GOT3 (cell line): ENCODE measurements at regions not wholly inside any gene's neighbourhood (a gene's known extent, or its start where the extent isn't known, plus 50 kb on each side); places are given as distances from the start of the nearest gene placed in this dataset.
"Not testable (repeated sequence)": the region's sequence is repeated elsewhere in the genome, so short reads cannot be mapped to it uniquely, and the experiment has no call there.

Experiments
- DNase-seq: peaks from one replicate; lab custom pipeline; 2025; ENCODE audit warnings: mixed read lengths; lab: John Stamatoyannopoulos, UW

DNA sequence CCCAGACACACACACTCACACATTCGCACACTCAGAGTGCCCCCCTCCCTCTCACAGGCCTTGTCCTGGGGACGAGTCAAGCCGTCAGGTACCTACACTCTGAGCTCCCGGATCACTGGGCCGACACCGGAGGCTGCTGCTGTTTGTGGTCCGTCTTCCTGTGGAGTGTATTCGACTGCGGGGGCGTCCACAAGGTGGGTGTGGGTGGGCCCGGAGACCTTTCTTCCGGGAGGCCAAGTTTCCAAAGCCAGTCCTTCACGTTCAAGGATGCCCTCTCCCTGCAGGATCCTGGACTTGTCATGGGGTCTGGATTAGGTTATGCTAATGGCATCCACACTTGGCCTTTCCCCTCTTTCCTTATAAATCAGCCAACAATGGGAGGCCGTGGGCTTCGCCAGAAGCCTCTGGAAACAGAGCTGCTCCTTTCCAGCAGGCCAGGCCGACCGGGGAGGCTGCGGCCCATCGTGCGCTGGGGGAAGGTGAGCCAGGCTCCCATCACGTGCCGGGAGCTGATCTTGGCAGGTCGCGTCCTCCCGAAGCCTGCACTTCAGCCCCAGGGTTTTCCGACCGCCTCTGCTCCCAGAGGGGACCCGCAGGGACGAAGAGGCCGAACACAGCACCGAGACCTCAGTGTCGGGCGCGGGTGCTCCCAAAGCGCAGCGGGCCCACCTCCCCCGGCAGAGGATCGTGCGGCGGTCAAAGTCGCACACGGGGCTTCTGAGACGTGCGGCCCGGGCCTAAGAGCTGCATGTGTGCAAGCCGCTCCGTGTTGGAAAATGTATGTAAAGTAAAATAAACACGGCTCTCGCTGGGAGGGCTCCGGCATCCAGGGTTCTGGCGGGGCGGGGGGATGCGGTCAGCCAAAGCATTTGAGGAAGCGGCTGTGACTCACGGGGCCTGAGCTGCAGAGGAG is 196.5 kb upstream of the ZNF469 start:
- DNase-seq, result peak; percentile 19

DNA sequence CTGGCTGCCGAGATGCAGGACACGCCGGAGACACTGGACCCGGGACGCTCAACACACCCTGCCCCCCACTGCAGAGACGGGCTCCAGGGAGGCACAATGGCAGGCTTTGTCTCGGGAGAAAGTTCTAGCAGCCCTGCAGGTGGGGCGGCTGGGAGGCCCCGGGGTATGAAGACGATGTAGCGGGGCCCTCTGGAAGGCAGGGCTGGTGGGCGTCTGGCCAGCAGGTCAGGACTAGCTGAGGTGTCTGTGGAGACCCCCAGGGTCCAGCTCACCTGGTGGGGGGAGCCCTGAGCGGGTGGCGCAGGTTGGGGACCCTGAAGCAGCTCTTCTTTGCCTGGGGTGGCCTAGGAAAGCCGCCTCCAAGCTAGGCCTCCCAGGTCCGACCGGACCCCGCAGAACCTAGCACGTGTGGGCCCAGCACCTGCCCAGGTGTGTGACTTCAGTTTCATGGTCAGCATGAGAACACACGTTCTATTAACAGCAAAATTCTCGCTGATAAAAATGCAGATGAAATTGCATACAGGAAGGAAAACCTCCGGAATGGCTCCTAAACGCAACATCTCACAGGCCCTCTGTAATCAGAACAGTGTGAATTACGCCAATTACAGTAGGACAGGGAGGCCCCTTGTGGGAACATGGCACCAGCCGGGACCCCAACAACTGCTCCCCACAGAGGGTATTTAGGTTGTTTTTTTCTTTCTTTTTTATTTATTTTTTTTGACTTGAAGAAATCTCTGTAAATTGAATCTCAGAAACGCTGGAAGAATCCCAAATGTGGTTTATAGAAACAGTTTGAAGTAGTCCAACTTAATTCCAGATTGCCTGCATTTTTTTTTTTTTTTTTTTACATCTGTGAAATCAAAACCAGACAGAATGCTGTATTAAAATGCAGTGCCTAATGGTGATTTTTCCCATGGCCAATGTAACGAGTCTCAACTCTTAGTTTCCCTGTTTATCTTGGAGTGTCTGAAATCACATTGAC is 195.6 kb upstream of the ZNF469 start:
- not testable (repeated sequence) for DNase-seq

DNA sequence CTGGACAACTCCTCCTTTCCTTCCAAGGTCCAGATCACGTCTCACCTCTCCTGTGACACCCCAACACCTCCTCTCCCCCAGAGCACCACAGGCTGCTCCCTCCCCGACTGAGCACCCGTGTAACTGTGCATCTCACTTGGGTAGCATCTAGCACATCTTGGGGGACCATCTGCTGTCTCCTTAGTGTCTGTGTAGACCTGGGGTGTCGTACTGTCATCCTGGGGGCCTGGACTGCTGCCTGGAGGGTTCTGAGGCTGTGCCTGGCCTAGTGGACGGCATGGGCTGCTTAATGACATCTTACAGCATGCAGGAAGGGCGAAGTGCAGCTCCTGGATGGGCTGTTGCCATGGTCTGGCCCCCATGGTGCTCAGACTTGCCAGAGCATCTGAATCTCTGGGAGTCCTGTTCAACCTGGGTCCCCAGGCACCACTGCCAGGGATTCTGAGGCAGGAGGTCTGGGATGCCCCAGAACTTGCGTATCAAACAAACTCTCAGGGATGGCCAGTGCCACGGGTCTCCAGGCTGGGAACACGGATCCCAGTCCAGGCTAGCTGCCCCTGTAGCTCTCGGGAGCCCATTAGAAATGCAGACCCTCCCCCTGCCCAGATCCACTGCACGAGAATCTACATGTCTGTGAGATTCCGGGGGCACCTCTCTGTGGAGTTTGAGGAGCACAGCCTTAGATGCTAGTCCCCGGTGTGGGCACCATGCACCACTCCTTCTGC is 194.4 kb upstream of the ZNF469 start:
- not testable (repeated sequence) for DNase-seq

DNA sequence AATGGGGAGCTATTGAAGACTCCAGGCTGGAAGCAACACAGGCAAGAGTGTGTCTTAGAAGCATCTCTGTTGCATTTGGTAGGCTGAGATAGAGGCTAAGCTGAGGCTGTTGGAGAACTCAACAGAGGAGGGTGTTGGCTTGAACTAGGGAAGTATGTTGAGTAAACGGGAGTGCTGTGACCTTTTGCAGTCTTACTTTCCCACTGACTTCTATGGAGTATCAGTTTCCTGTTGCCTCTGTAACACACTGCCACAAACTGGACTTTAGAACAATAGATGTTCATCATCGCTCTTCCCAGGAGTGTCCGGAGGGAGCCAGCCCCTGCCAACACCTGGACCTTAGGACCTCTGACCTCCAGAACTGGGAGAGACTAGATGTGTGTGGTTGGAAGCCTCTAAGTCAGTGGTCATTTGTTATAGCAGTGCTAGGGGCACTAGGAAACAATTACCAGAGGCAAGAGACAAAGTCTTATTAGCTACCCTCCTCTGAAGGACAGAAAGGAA is 192.1 kb upstream of the ZNF469 start:
- not testable (repeated sequence) for DNase-seq

DNA sequence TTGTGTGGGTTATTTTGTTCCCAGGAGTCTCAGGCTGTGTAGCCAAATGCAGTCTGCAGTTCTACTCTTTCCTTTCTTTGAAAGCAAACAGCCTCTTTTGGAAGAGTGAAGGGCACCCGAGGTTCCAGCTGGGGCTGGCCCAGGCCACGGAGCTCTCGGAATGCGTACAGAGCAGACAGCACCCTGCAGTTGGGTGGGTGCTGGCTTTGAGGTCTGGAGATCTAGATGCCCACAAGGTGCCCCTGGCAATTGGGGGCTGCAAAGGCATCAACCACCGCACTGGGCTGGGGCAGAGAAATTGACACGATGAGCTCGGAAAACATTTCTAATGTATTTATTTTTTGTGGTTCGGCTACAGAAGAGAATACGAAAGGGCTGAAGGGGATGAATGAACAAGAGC is 191.6 kb upstream of the ZNF469 start:
- DNase-seq, result not testable (repeated sequence)

DNA sequence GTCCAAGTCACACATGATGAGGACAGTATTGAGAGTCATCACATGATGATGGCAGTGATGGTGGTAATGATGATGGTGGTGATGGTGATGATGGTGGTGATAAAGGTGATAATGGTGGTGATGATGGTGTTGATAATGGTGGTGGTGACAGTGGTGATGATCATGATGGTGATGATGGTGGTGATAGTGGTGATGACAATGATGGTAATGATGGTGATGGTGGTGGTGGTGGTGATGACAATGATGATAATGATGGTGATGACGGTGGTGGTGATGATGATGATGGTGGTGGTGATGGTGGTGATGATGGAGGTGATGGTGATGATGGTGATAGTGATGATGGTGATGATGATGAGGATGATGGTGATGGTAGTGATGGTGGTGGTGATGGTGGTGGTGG is 190.2 kb upstream of the ZNF469 start:
- no peak for DNase-seq

DNA sequence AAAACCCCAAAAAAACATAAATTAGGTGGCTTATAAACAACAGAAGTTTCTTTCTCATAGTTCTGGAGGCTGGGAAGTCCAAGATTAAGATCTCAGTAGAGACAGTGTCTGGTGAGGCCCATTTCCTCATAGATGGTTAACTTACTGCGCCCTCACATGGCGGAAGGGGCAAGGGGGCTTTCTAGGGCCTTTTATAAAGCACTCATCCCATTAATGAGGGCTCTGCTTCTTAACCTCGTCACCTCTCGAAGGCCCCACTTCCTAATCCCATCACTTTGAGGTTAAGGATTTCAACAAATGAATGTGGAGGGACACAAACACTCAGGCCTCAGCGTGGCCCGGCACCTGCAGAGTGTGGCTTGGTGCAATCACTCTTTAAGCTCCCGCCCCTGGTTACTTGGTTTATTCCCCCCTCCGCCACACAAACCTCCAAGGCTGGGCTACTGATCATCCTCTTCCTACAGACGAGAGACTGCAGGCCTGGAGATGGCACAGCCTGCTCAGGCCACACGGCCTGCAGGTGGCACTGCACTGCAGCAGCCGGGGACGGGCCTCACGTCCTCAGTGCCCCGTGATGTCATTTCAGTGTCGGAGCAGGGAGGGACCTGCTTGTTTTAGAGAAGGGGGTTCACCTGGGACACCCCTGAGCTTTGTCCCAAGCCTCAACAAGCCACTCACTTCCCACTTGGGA is 188.9 kb upstream of the ZNF469 start:
- not testable (repeated sequence) for DNase-seq

DNA sequence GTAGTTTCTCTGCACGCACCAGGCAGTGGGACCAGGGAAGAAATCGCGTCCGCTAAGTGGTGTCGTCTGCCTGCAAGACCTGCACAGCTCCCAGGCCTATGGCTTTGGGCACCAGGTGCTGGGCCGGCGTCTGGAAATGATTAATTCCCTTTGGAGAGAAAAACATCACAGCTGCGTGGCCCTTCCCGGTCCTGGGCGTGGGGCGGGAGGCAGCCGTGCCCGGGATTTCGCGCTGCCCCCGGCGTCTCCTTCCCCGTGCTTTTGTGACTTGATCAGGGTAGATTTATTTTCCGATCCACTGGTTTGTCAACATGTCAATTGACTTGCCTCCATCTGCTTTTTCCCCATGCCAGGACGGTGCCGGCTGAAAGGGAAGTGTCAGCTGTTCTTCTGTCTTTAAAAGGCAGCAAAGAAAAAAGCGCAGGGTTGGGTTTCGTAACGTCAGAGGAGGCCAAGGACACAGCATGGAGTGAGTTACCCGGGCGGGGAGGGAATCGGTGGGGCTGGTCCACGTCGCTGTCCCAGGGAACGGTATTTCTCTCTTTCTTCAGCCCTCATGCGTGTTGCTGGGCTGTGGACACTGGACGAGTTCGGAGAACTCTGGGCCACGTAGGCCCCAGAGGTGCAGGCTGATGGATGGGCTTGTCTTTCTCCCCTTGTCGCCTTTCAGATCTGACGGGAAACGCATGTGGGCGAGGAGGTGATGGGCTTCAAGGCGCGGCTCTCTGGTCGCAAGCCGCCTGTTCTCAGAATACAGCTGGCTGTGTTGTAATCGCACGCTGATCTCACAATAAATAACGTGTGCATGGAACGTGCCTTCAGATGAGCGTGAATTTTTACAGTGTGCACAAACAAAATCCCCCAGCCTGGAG is 188.1 kb upstream of the ZNF469 start:
- DNase-seq, result no peak

DNA sequence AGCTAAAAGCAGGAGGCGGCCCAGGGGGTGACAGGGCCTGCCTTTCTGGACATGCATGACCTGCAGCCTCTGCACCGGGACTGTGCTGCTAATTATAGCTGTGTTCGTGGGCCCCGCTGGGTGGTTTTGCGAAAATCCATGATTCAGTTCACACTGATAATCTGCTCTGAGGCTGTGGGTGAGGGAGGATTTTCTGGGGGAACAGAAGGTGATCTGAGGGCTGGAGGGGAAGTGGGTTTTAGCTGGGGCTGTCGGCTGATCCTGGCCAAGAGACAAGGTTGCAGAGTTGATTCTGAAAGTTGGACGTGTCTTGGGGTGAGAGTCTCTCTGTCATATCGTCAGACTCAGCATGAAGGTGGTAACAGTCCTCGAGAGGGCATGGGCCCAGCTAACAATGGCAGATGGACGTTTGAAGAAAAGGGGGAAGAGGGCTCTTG is 187.5 kb upstream of the ZNF469 start:
- DNase-seq, result no peak

DNA sequence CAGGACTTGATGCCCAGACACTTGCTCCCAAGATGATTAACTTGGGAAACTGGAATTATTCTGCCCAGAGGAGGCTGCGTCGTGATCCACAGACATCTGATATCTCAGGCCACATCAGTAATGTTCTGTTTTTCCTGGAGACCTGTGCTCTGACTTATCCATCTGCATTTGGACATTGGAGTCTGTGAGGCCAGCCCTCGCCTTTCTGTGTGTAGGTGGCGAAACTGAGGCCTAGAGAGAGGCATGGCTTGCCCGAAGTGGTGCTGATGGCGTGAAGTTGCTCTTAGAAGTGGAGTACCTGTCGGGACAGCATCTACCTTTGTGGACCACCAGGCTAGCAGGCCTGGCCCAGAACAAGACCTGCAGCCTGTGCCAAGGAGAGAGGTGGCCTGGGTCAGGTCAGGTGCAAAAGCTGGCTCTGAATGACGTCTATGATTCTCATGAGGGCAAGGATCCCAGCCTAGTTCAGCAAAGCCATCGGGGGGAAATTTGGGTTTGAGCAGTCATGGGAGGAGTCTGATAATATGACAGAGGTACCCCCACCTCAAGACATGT is 186.8 kb upstream of the ZNF469 start:
- no peak for DNase-seq

DNA sequence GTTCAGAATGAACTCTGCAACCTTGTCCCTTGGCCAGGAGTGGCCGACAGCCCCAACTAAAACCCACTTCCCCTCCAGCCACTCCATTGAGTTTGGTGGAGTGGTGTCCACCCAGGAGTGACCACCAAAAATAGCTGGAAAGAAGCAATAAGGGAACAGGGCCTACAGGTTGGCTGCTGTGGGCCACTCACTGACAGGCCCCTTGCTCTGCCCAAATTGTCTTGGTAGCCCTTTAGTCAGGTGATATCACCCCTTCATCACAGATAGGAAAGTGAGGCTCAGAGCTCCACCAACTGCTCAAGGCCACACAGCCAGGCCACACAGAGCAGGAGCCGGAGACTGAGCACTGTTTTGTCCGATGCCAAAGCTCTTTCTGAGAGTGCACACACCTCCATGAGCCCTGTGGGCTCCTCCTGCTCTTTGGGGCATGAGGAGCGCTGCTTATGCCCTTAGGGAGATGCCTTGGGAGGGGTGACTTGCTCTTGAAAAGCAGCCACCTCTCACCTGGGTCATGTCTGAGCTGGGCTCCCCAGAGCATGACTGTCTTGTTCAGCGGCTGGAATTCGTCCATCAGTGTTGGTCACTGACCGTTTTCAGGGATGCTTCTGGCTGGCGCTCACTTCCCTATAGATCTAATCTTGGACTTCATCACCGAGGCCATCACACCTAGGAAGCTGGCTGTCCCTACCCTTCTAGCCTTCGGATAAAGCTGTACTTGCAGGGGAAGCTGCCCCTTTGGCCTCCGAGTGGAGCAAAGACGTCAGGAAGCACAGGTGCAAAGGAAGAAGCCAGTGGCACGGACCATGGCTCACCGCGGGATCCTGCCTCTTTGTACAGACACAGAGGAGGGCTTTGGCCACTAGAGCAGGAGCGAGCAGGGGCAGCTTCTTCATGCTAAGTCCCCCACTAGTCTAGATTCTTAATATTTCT is 186.0 kb upstream of the ZNF469 start:
- DNase-seq, result no peak

DNA sequence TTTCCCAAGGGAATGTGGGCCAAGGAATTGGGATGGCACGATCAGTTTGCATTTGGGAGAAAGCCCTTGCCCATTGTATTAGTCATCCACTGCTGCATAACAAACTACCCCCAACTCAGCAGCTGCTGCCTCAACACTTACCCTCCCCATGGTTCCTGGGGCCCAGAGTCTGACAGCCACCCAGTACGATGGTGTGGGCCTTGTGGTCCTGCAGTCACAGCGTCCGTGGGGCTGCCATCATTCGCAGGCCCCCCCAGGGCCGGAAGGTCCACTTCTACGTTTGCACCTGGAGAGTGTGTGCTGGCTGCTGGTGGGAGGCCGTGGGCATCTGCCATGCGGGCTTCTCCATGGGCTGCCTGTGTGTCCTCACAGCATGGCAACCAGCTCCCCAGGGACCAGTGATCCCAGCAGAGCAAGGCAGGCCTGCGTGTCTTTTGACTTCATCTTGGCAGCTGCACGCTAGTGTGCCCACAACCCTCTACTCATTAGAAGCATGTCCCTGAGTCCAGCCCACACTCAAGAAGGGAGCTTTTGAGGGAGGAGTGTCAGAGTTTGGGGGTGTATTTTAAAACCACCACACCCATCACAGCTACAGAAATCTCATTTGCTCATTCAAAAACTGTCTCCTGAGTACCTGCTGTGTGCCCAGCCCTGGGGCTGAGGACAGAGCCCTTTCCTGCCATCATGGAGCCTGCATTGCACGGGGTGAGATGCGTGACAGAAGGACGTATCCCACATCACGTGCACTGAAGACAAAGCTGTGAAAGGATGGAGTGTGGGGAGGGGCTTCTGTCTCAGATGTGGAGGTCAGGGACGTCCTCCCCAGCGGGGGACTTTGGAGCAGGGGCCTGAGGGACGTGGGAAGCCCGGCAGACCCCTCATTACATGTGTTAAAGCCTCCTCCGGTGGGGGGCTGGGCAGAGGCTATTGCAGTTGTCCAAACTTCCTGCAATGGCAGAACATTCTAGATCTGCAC is 185.0 kb upstream of the ZNF469 start:
- no peak for DNase-seq

DNA sequence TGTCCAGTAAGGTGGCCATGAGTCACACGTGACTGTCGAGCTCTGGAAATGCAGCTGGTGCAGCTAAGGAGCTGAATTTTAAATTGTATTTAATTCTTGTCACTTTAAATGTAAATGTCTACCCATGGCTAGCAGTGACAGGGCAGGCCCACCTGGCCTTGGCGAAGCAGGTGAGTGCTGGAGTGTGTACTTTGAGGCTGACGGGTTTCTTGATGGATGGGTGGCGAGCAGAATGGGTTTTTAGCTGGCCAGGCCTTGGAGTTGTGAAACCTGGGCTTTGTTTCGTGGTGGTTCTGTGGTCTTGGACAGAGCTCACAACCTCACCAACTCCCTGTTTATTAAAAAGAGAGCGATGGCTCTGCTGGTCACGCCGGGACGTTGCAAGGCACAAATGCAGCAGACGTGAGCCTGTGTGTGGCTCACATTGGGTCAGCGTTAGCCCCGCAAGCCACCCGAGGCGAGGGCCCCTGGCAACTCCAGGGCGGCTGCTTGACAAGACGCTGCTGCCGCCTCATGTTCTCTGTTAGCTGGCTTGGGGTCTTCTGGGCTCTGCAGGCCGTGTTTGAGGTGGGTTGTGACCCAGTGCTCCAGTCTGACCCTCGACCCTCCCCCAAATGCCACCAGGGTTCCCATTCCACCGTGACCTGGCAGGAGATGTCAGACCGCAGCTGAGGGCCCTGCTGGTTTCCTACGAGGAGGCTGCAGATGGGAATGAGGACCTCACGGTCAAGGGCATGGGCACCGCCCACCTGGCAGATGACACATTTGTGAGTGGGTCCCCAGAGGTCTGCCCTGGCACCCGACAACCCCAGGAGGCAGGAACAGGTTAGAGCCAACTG is 184.1 kb upstream of the ZNF469 start:
- not testable (repeated sequence) for DNase-seq

DNA sequence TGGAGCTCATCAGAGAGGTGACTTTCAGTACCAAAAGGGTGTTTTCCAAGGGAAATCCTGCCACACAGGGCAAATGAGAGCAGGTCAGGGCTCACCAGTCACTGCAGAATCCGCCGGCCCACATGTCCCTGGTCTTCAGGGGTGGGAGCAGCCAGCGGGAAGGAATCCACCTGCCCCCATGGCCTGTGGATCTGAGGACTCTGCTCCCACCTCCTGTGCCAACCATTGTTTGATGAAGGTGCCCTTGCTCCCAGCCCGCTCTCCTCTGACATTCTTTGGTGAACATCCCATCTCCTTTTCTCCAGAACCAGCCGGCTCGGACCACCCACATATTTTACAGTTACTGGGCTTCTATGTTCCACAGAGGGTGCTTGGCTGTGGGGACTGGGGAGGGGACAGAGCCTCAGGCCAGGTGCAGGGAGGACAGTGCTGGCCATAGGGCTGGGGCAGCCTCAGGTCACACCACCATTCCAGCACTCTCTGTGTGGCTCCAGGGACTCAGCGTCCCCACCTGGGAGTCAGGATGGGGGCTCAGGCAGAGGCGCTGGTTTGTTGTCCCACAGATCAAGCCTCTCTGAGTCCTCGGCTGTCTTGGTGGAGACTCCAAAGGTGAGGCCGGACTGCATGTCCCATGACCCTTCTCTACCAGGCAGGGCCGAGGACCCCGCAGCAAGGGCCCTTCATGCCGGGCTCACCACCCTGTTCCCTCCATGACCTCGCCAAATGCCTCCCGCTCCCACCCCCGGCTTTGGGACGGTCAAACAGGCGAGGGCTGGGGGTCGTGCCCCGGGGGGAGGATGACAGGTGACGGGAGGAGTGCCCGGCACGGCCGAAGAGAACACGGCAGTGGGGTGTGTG is 183.2 kb upstream of the ZNF469 start:
- not testable (repeated sequence) for DNase-seq

DNA sequence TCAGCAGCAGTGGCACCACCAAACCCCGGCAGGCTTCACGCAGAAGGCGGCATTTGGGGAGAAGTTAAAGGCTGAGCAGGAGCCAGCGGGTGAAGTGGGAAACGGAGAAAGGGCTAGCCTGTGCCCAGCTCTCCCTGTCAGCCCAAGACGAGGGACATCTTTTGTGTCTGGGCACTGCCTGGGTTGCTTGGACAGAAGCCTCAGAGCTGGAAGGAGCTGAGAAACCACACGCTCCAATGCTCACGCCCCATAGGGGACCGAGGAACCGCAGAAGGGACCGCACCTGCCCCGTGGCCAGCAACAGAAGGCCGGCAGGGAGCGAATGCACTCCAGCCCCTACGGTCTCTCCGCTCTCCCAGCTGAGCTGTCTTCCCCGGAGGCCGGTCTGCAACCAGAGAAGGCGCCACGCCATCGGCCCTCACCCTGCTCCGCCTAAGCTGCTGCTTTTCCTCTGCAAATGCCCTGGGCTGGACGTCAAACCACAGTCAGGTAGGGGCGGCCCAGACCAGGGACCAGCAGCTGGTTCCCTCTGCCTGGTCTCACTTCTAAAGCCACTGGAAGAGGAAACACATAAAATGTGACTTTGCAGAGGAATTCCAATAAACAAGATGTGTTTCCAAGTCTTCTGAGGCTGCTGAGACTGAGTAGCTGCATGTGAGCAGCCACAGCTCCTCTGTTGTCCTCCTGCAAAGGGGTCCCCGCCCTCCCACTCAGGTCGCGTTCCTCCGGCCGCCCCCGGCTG is 182.4 kb upstream of the ZNF469 start:
- DNase-seq, result not testable (repeated sequence)
